Retinal pigment epithelial cell (primary cell): ENCODE measurements at regions not wholly inside any gene's neighbourhood (a gene's known extent, or its start where the extent isn't known, plus 50 kb on each side); places are given as distances from the start of the nearest gene placed in this dataset.

Experiments
- DNase-seq: peaks from one replicate; pipeline ENCODE4 v3.0.0-alpha.2; 2010; ENCODE audit warnings: low read depth
- H3K4me3 ChIP-seq: 2 replicates; pipeline ENCODE4 v1.5.1; 2011; ENCODE audit warnings: mild to moderate bottlenecking, low read length, control low read depth, moderate library complexity
- TF ChIP-seq, protein P1 (sequence below): conservative IDR thresholded peaks from 2 replicates; pipeline ENCODE4 v1.5.1; 2011; ENCODE audit warnings: low read depth, low read length, control low read depth, inconsistent platforms

DNA sequence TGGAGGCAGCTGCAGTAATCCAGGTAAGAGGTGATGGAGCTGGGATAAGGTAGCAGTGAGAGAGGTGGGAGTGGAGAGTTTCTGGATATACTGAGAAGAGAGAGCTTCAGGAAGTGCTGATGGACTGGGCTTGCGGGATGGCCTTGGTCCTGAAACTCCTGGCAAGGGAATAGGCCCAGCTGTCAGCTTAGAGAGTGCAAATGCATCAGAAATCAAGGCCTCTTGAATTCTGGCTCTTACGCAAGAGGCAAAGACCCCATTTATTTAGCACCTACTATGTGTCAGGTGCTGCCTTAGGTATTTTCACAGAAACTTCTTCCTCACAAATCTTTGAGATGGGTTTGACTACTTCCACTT, 227.2 kb upstream of the MAP3K1 start:
- no peak overlapping the region for H3K4me3 ChIP-seq
- TF ChIP-seq, protein P1, sequence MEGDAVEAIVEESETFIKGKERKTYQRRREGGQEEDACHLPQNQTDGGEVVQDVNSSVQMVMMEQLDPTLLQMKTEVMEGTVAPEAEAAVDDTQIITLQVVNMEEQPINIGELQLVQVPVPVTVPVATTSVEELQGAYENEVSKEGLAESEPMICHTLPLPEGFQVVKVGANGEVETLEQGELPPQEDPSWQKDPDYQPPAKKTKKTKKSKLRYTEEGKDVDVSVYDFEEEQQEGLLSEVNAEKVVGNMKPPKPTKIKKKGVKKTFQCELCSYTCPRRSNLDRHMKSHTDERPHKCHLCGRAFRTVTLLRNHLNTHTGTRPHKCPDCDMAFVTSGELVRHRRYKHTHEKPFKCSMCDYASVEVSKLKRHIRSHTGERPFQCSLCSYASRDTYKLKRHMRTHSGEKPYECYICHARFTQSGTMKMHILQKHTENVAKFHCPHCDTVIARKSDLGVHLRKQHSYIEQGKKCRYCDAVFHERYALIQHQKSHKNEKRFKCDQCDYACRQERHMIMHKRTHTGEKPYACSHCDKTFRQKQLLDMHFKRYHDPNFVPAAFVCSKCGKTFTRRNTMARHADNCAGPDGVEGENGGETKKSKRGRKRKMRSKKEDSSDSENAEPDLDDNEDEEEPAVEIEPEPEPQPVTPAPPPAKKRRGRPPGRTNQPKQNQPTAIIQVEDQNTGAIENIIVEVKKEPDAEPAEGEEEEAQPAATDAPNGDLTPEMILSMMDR, result no peak
- no peak for DNase-seq

DNA sequence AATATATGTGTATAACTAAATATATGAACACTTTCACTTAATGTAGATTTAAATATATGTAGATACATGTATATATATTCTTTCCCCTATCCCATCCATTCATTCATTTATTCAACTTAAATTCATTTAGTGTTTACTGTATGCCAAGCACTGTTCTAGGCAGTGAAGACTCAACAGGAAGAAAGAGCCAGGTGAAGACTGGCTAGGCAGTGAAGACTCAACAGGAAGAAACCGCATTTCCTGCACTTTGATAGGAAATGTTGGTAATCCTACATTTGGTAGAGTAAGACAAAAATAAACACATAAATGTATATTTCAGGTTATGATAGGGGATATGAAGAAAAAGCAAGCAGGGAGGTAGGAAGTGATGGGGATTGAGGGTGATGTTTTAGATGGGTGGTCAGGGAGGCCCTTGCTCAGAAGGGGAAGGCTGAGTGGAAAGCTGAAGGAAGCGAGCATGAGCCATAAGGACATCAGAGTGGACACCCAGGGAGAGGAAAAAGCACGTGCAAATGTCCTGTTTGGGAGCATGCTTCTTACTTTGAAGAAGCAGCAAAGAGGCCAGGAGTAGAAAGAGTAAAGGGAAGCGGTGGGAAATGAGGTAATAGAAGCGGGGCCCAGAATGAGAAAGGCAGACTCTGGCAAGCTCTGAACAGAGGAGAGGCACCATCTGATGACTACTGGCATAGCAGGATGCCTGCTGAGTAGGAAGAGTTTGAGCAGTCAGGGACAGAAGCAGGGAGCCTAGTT, 227.8 kb upstream of the MAP3K1 start:
- TF ChIP-seq, protein P1, result no peak
- DNase-seq, result no peak
- no peak overlapping the region for H3K4me3 ChIP-seq

DNA sequence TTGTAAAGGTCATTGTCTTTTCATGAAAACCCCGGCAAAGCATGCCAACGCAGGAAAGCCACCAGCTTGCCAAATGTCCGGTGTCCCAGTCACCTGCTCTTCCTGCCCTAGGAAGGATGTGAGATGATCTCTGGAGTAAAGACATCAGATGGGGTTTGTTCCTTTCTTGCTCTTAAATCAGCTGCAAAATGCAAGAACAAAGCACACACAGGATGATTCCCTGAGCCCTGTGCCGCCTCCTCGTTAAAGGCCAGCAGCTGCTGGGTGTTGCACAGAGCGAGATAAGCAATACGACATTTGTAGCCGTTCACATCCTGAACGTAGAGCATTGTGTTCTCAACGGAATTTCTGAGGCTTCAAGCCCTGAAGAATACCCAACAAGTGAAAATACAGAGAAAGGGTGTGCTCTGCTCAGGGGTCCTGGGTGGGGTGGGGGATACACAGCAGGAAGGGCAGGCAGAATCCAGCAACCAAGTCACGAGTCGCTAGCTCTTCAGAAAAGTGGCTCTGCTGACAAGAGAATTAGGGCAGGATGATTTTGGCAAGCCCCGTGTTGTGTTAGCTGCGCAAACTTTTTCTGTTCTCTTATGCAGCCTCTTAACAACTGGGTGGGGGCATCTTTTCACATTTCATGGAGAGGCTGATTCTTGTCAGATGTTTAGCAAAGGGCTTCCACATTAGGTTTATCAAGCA, 229.2 kb upstream of the MAP3K1 start:
- TF ChIP-seq, protein P1, result no peak
- H3K4me3 ChIP-seq, result no peak overlapping the region
- DNase-seq, result no peak

DNA sequence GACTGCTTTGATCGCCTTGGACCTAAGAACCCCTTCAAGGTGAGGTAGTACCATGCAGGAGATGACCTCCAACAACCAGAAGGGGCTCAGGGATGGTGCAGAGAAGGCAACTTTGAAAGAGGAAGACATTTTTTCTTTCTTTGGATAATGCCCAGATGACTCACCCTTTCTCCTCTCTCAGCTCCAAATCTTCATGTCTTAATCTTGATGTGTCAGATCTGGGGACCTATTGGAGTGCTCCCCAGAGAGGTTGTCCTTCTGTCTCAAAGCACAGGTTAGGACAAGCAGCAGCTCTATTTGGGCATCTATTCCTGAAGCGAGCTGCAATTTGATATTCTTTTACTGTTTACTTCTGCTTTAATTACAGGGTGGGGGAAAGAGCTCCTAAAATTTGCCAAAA, 229.9 kb upstream of the MAP3K1 start:
- DNase-seq, result no peak
- H3K4me3 ChIP-seq, result no peak overlapping the region
- TF ChIP-seq, protein P1, result no peak

DNA sequence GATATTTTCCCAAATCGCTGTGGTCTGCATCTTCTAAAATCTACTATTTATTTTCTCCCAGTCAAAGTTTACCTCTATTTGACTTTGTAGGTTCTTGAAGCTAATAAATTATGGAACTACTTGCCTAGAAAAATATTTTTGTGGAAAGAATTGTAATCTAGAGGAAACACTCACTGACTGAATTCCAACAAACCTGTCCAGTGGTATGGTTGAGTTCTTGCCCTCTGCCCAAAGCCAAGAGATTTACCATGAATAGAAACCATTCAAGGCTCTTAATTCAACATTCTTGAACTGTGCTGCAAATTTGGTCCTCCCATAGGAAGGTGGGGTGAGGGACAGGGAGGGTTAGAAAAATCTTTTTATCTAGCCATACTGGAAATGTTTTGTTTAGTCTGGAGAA, 233.9 kb upstream of the MAP3K1 start:
- no peak overlapping the region for H3K4me3 ChIP-seq
- TF ChIP-seq, protein P1, result no peak
- DNase-seq, result no peak

DNA sequence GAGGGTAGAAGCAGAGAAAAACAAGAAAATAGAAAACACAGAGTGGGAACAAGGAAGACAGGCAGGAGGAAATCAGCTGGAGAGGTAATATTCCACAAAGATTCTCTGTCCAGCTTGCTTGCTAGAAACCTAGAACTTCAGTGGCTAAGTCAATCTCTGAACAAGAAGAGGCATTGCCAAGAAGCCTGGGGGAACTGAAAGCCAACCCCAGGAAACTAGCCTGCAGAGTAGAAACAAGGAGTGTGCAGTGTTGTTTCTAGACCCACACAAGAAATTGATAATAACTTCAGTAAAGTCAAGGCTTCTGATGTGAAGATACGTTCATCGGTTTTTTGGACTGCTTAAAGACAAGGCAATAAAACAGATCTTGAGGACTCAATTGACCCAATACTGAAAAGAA, 234.5 kb upstream of the MAP3K1 start:
- no peak overlapping the region for H3K4me3 ChIP-seq
- TF ChIP-seq, protein P1, result no peak
- DNase-seq, result no peak

DNA sequence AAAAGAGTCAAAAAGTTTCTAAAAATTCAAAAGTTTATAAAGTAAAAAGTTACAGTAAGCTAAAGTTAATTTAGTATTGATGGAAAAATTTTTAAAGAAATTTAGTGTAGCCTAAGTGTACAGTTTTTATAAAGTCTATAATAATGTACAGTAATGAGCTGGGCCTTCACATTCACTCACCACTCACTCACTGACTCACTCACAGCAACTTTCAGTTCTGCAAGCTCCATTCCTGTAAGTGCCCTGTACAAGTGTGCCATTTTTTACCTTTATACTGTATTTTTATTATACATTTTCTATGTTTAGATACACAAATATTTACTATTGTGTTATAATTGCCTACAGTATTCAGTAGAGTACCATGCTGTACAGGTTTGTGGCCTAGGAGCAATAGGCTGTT, 239.5 kb upstream of the MAP3K1 start:
- DNase-seq, result no peak
- TF ChIP-seq, protein P1, result no peak
- no peak overlapping the region for H3K4me3 ChIP-seq
